A172 (cell line): ENCODE measurements at regions not wholly inside any gene's neighbourhood (a gene's known extent, or its start where the extent isn't known, plus 50 kb on each side); places are given as distances from the start of the nearest gene placed in this dataset.

ENCODE experiments used
- DNase-seq: peaks from one replicate; pipeline ENCODE4 v3.0.0-alpha.2; 2015; ENCODE audit warnings: low spot score

GRCh38 chr9:7947577-7947976 is 148.0 kb upstream of the DMAC1 start:
- DNase-seq: no peak

GRCh38 chr9:7946458-7946857 is 146.9 kb upstream of the DMAC1 start:
- no peak for DNase-seq

GRCh38 chr9:7944572-7944971 is 145.0 kb upstream of the DMAC1 start:
- DNase-seq: no peak

- DNase-seq: no peak
Measured at GRCh38 chr9:7937761-7938491, 138.3 kb upstream of the DMAC1 start.

GRCh38 chr9:7936996-7937395 is 137.4 kb upstream of the DMAC1 start:
- DNase-seq: no peak

GRCh38 chr9:7936163-7936562 is 136.6 kb upstream of the DMAC1 start:
- DNase-seq: no peak

GRCh38 chr9:7935681-7936080 is 136.1 kb upstream of the DMAC1 start:
- DNase-seq: no peak

GRCh38 chr9:7932767-7933166 is 133.2 kb upstream of the DMAC1 start:
- no peak for DNase-seq

GRCh38 chr9:7930613-7931012 is 131.0 kb upstream of the DMAC1 start:
- no peak for DNase-seq

- DNase-seq: no peak
Measured at GRCh38 chr9:7921545-7922197, 122.1 kb upstream of the DMAC1 start.

GRCh38 chr9:7912037-7912535 is 112.5 kb upstream of the DMAC1 start:
- no peak for DNase-seq

GRCh38 chr9:7910426-7911020 is 110.9 kb upstream of the DMAC1 start:
- peak; percentile 2 for DNase-seq

- DNase-seq: no peak
Measured at GRCh38 chr9:7909537-7909936, 110.0 kb upstream of the DMAC1 start.

GRCh38 chr9:7907551-7908337 is 108.2 kb upstream of the DMAC1 start:
- DNase-seq: peak; percentile 2

- DNase-seq: no peak
Measured at GRCh38 chr9:7906783-7907550, 107.4 kb upstream of the DMAC1 start.

- DNase-seq: peak; percentile 35
Measured at GRCh38 chr9:7901621-7902020, 102.0 kb upstream of the DMAC1 start.

GRCh38 chr9:7900541-7900940 is 101.0 kb upstream of the DMAC1 start:
- DNase-seq: no peak

GRCh38 chr9:7899753-7900152 is 100.2 kb upstream of the DMAC1 start:
- no peak for DNase-seq

- DNase-seq: no peak
Measured at GRCh38 chr9:7894231-7894630, 94.7 kb upstream of the DMAC1 start.

- no peak for DNase-seq
Measured at GRCh38 chr9:7892975-7893374, 93.4 kb upstream of the DMAC1 start.

- peak; percentile 55 for DNase-seq
Measured at GRCh38 chr9:7879551-7880245, 80.1 kb upstream of the DMAC1 start.
